IMR-90 (cell line): ENCODE measurements at regions not wholly inside any gene's neighbourhood (a gene's known extent, or its start where the extent isn't known, plus 50 kb on each side); places are given as distances from the start of the nearest gene placed in this dataset.

Experiments used
- ATAC-seq: fragments of 200-7000 bp; cut with Tn5 transposase; 2 replicates; pipeline ENCODE4 v1.9.1; 2020; ENCODE audit warnings: low read depth, mild to moderate bottlenecking, moderate library complexity
- BruUV-seq: library from RNA; stranded (reverse); fragments of 400-500 nt; replicated peaks from 2 replicates; lab custom pipeline; 2021; lab: Mats Ljungman, UMichigan
- CTCF ChIA-PET: fragments of 300-600 bp; formaldehyde crosslinking; extraction: SDS; loops from one replicate; lab custom pipeline; 2021; ENCODE audit warnings: antibody characterized with exemption; lab: Yijun Ruan, JAX
- POLR2A ChIA-PET: fragments of 300-600 bp; sonication (Branson Sonifier 250); formaldehyde crosslinking; loops from one replicate; lab custom pipeline; 2022; ENCODE audit warnings: antibody characterized with exemption; ENCODE audit not compliant: unreplicated experiment; lab: Charles Lee
- DNase-seq: peaks from one replicate; pipeline ENCODE4 v3.0.0; 2013
- H2AFZ ChIP-seq: replicated peaks from 2 replicates; pipeline ENCODE3; 2013; ENCODE audit warnings: low read length, mild to moderate bottlenecking; ENCODE audit not compliant: poor library complexity
- H2AK5ac ChIP-seq: 2 replicates; pipeline ENCODE4 v1.6.1; 2013; ENCODE audit warnings: low read depth, low read length, inconsistent platforms
- H2AK9ac ChIP-seq: replicated peaks from 2 replicates; pipeline ENCODE3; 2013; ENCODE audit warnings: mild to moderate bottlenecking, low read depth, low read length, moderate library complexity; ENCODE audit not compliant: poor library complexity
- H2BK120ac ChIP-seq: 2 replicates; pipeline ENCODE4 v1.6.1; 2013; ENCODE audit warnings: low read depth, low read length, inconsistent platforms
- H2BK15ac ChIP-seq: 3 replicates; pipeline ENCODE4 v1.6.1; 2013; ENCODE audit warnings: low read depth, low read length, inconsistent platforms
- H2BK20ac ChIP-seq: 2 replicates; pipeline ENCODE4 v1.6.1; 2013; ENCODE audit warnings: low read depth, mild to moderate bottlenecking, inconsistent platforms, low read length, moderate library complexity
- H2BK5ac ChIP-seq: 2 replicates; pipeline ENCODE4 v1.6.1; 2013; ENCODE audit warnings: mild to moderate bottlenecking, low read depth, low read length, inconsistent platforms; ENCODE audit not compliant: poor library complexity, severe bottlenecking
- H3K14ac ChIP-seq: replicated peaks from 2 replicates; pipeline ENCODE4 v1.6.1; 2013; ENCODE audit warnings: low read depth, low read length, inconsistent platforms
- H3K18ac ChIP-seq: 2 replicates; pipeline ENCODE4 v1.6.1; 2013; ENCODE audit warnings: low read depth, low read length, control low read depth
- H3K23ac ChIP-seq: 2 replicates; pipeline ENCODE4 v1.6.1; 2013; ENCODE audit warnings: low read depth, low read length, inconsistent platforms
- H3K27ac ChIP-seq: 2 replicates; pipeline ENCODE4 v1.5.1; 2013; ENCODE audit warnings: mild to moderate bottlenecking, control low read depth, low read length; ENCODE audit not compliant: insufficient read depth
- H3K27me3 ChIP-seq: 2 replicates; pipeline ENCODE4 v1.6.1; 2013; ENCODE audit warnings: low read length; ENCODE audit not compliant: control insufficient read depth, insufficient read depth
- H3K36me3 ChIP-seq: 2 replicates; pipeline ENCODE4 v1.6.1; 2013; ENCODE audit warnings: low read length, mixed read lengths; ENCODE audit not compliant: control insufficient read depth, insufficient read depth
- H3K4ac ChIP-seq: 2 replicates; pipeline ENCODE4 v1.6.1; 2013; ENCODE audit warnings: low read depth, low read length, inconsistent platforms
- H3K4me1 ChIP-seq: 2 replicates; pipeline ENCODE4 v1.6.1; 2013; ENCODE audit warnings: low read length, mixed read lengths; ENCODE audit not compliant: control insufficient read depth, insufficient read depth
- H3K4me2 ChIP-seq: 2 replicates; pipeline ENCODE4 v1.6.1; 2013; ENCODE audit warnings: low read depth, mild to moderate bottlenecking, control low read depth, low read length, moderate library complexity
- H3K4me3 ChIP-seq: 2 replicates; pipeline ENCODE4 v1.5.1; 2013; ENCODE audit warnings: low read depth, mild to moderate bottlenecking, control low read depth, low read length, moderate library complexity; ENCODE audit not compliant: insufficient read depth
- H3K56ac ChIP-seq: 2 replicates; pipeline ENCODE4 v1.6.1; 2013; ENCODE audit warnings: low read length, inconsistent platforms; ENCODE audit not compliant: insufficient read depth; ENCODE audit errors: extremely low read depth
- H3K79me1 ChIP-seq, 2 experiments: 2 replicates each; pipeline ENCODE4 v1.6.1; 2013; ENCODE audit warnings: low read length in 2 of 2, inconsistent platforms in 1 of 2, low read depth in 1 of 2
- H3K9ac ChIP-seq: 2 replicates; pipeline ENCODE4 v1.6.1; 2013; ENCODE audit warnings: low read depth, low read length, control low read depth
- H3K9me1 ChIP-seq: 2 replicates; pipeline ENCODE4 v1.6.1; 2013; ENCODE audit warnings: low read length, inconsistent platforms; ENCODE audit not compliant: insufficient read depth
- H3K9me3 ChIP-seq: 2 replicates; pipeline ENCODE4 v1.6.1; 2013; ENCODE audit warnings: low read length; ENCODE audit not compliant: control insufficient read depth, insufficient read depth
- H4K20me1 ChIP-seq: 2 replicates; pipeline ENCODE4 v1.6.1; 2013; ENCODE audit warnings: low read length, inconsistent platforms; ENCODE audit not compliant: insufficient read depth
- H4K5ac ChIP-seq: 2 replicates; pipeline ENCODE4 v1.6.1; 2013; ENCODE audit warnings: mild to moderate bottlenecking, low read depth, low read length, control low read depth
- H4K8ac ChIP-seq, 2 experiments: 2 replicates each; pipeline ENCODE4 v1.6.1; 2013; ENCODE audit warnings: low read depth in 2 of 2, low read length in 2 of 2, control low read depth in 1 of 2, inconsistent platforms in 1 of 2
- H4K91ac ChIP-seq: 2 replicates; pipeline ENCODE4 v1.6.1; 2013; ENCODE audit warnings: low read depth, low read length, inconsistent platforms; ENCODE audit not compliant: insufficient read depth
- BHLHE40 ChIP-seq: fragments of 150-350 bp; IDR thresholded peaks from 2 replicates; pipeline ENCODE4 v1.6.1; 2016; ENCODE audit warnings: mild to moderate bottlenecking, low read depth, low read length
- CEBPB ChIP-seq: IDR thresholded peaks from 2 replicates; pipeline ENCODE4 v1.6.1; 2012; ENCODE audit warnings: low read depth, low read length, improper control_type of control experiment
- CHD1 ChIP-seq: IDR thresholded peaks from 2 replicates; pipeline ENCODE4 v1.6.1; 2012; ENCODE audit warnings: low read depth, low read length, improper control_type of control experiment
- ELK1 ChIP-seq: fragments of 150-350 bp; IDR thresholded peaks from 2 replicates; pipeline ENCODE4 v1.6.1; 2016; ENCODE audit warnings: low read depth, mild to moderate bottlenecking, low read length, moderate library complexity, borderline replicate concordance
- FOS ChIP-seq: fragments of 150-350 bp; IDR thresholded peaks from 2 replicates; pipeline ENCODE4 v1.6.1; 2016; ENCODE audit warnings: low read depth, low read length
- MAFK ChIP-seq: IDR thresholded peaks from 2 replicates; pipeline ENCODE4 v1.6.1; 2012; ENCODE audit warnings: low read depth, low read length, improper control_type of control experiment
- MAZ ChIP-seq: IDR thresholded peaks from 2 replicates; pipeline ENCODE4 v1.6.1; 2012; ENCODE audit warnings: low read depth, mild to moderate bottlenecking, low read length, improper control_type of control experiment, moderate library complexity, borderline replicate concordance
- MXI1 ChIP-seq: IDR thresholded peaks from 2 replicates; pipeline ENCODE4 v1.6.1; 2012; ENCODE audit warnings: low read depth, mild to moderate bottlenecking, low read length, moderate library complexity, borderline replicate concordance
- NFE2L2 ChIP-seq: fragments of 150-350 bp; IDR thresholded peaks from 2 replicates; pipeline ENCODE4 v1.6.1; 2016; ENCODE audit warnings: low read depth, mild to moderate bottlenecking, low read length
- POLR2A ChIP-seq: IDR thresholded peaks from 2 replicates; pipeline ENCODE4 v1.6.1; 2012; ENCODE audit warnings: mild to moderate bottlenecking, low read depth, low read length
- RAD21 ChIP-seq: IDR thresholded peaks from 2 replicates; pipeline ENCODE4 v1.6.1; 2012; ENCODE audit warnings: low read length, improper control_type of control experiment
- RCOR1 ChIP-seq: IDR thresholded peaks from 2 replicates; pipeline ENCODE4 v1.6.1; 2012; ENCODE audit warnings: mild to moderate bottlenecking, low read length, improper control_type of control experiment; ENCODE audit not compliant: insufficient replicate concordance
- RFX5 ChIP-seq: IDR thresholded peaks from 2 replicates; pipeline ENCODE4 v1.8.0; 2012; ENCODE audit warnings: low read depth, mild to moderate bottlenecking, low read length, moderate library complexity
- SMC3 ChIP-seq: fragments of 150-350 bp; IDR thresholded peaks from 2 replicates; pipeline ENCODE4 v1.6.1; 2016; ENCODE audit warnings: low read depth, mild to moderate bottlenecking, antibody characterized with exemption, low read length, moderate library complexity
- USF2 ChIP-seq: fragments of 150-350 bp; IDR thresholded peaks from 2 replicates; pipeline ENCODE4 v1.6.1; 2017; ENCODE audit warnings: mild to moderate bottlenecking, antibody characterized with exemption, low read length, low read depth
- WGBS, 2 experiments: methylation state at CpG; one replicate each; pipeline versions ENCODE4 v1.1.5 to v1.1.7; 2013; ENCODE audit warnings: missing lambda C conversion rate in 2 of 2; ENCODE audit not compliant: insufficient read length in 1 of 2; ENCODE audit errors: extremely low coverage in 2 of 2; 5-methylcytosine and 5-hydroxymethylcytosine counted together
- dilution Hi-C: fragments of 300-500 bp; cut with HindIII; formaldehyde crosslinking; loops from one replicate; pipeline ENCODE4 v1.14.3; 2018; ENCODE audit warnings: low sequenced_read_pairs; ENCODE audit not compliant: unreplicated experiment
- in situ Hi-C: fragments of 300-500 bp; cut with MboI; formaldehyde crosslinking; loops from 3 replicates; pipeline ENCODE4 v1.14.3; 2019; ENCODE audit warnings: low sequenced_read_pairs, inconsistent platforms, mixed read lengths
- intact Hi-C: fragments of 100-400 bp; cut with micrococcal nuclease; formaldehyde crosslinking; loops from 2 replicates; pipeline ENCODE4 v1.10.0; 2022
- TF ChIP-seq, protein P1 (sequence below): conservative IDR thresholded peaks from 2 replicates; pipeline ENCODE4 v1.5.1; 2012; ENCODE audit warnings: mild to moderate bottlenecking, low read depth, low read length, improper control_type of control experiment

DNA sequence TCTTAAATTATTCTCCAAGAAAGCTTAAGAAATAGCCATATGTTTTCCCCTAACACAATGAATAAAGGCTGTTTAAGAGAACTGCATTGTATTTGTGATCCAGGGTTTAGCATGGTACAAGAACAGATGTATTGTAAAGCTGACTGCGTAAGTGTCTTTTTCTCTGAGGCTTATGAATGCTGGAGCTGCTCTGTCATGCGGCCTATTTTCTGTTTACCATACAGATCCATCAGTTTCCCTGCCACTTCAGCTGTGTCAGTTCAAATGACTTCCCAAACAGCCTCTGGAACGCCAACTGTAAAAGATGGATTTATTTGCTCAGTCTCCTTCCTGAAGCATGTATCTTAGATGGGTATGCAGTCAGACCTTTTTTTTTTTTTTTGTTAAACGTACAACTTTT, 419.3 kb upstream of the HS3ST5 start:
- in situ Hi-C loops: no loop called here
- H2BK20ac ChIP-seq: no peak overlapping the region
- no peaks in the 10 kb centered on the region for H3K4me1 ChIP-seq
- H3K4ac ChIP-seq: no peak overlapping the region
- H3K9ac ChIP-seq: no peak overlapping the region
- no peaks in the 10 kb centered on the region for H3K27me3 ChIP-seq
- H4K91ac ChIP-seq: no peak overlapping the region
- no peaks in the 10 kb centered on the region for H3K36me3 ChIP-seq
- intact Hi-C loops: no loop called here
- H3K23ac ChIP-seq: no peak overlapping the region
- no peak overlapping the region for H2BK120ac ChIP-seq
- H3K9me1 ChIP-seq: no peaks in the 10 kb centered on the region
- ChIA-PET POLR2A (no interaction called here), CTCF (interaction anchor here (0.6 to 0.7 kb wide), 2 partner anchors 364 to 857 kb away, joined by 3 to 5 read pairs; no protein-coding TSS in a partner anchor)
- H4K5ac ChIP-seq: no peak overlapping the region
- H3K14ac ChIP-seq: no peak overlapping the region
- H2BK15ac ChIP-seq: no peak overlapping the region
- no peak overlapping the region for H3K27ac ChIP-seq
- no peak overlapping the region for H2AFZ ChIP-seq
- dilution Hi-C loops: no loop called here
- no peak overlapping the region for H3K18ac ChIP-seq
- no peak overlapping the region for H4K8ac ChIP-seq
- TF ChIP-seq ELK1 (no peak), SMC3 (no peak), CHD1 (no peak), MAZ (no peak), MAFK (no peak), BHLHE40 (no peak), RFX5 (no peak), POLR2A (no peak), FOS (no peak), RAD21 (no peak), NFE2L2 (no peak), RCOR1 (no peak), USF2 (no peak), MXI1 (no peak), CEBPB (no peak)
- TF ChIP-seq, protein P1, sequence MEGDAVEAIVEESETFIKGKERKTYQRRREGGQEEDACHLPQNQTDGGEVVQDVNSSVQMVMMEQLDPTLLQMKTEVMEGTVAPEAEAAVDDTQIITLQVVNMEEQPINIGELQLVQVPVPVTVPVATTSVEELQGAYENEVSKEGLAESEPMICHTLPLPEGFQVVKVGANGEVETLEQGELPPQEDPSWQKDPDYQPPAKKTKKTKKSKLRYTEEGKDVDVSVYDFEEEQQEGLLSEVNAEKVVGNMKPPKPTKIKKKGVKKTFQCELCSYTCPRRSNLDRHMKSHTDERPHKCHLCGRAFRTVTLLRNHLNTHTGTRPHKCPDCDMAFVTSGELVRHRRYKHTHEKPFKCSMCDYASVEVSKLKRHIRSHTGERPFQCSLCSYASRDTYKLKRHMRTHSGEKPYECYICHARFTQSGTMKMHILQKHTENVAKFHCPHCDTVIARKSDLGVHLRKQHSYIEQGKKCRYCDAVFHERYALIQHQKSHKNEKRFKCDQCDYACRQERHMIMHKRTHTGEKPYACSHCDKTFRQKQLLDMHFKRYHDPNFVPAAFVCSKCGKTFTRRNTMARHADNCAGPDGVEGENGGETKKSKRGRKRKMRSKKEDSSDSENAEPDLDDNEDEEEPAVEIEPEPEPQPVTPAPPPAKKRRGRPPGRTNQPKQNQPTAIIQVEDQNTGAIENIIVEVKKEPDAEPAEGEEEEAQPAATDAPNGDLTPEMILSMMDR: no peak
- peaks cover 2% of the 10 kb centered on the region for H3K9me3 ChIP-seq
- no peak overlapping the region for H2BK5ac ChIP-seq
- H3K56ac ChIP-seq: no peak overlapping the region
- DNase-seq (no peak), ATAC-seq (no peak)
- no TSS peak for BruUV-seq
- H2AK5ac ChIP-seq: no peak overlapping the region
- no peaks in the 10 kb centered on the region for H4K20me1 ChIP-seq
- H3K4me2 ChIP-seq: no peak overlapping the region
- no peaks in the 10 kb centered on the region for H3K79me1 ChIP-seq
- no CpG with 5 or more reads among the region's 4 CpGs for WGBS, 2 experiments
- H2AK9ac ChIP-seq: no peak overlapping the region
- H3K4me3 ChIP-seq: no peak overlapping the region
